COR-L47 (cell line): ENCODE measurements at regions not wholly inside any gene's neighbourhood (a gene's known extent, or its start where the extent isn't known, plus 50 kb on each side); places are given as distances from the start of the nearest gene placed in this dataset.
"Not testable (repeated sequence)": the region's sequence is repeated elsewhere in the genome, so short reads cannot be mapped to it uniquely, and the experiment has no call there.

Experiments
- DNase-seq: peaks from one replicate; lab custom pipeline; 2025; lab: John Stamatoyannopoulos, UW

- DNase-seq = no peak
These were observed 575.0 kb downstream of the GBE1 start for GRCh38 chr3:81186412-81186811.

DNA sequence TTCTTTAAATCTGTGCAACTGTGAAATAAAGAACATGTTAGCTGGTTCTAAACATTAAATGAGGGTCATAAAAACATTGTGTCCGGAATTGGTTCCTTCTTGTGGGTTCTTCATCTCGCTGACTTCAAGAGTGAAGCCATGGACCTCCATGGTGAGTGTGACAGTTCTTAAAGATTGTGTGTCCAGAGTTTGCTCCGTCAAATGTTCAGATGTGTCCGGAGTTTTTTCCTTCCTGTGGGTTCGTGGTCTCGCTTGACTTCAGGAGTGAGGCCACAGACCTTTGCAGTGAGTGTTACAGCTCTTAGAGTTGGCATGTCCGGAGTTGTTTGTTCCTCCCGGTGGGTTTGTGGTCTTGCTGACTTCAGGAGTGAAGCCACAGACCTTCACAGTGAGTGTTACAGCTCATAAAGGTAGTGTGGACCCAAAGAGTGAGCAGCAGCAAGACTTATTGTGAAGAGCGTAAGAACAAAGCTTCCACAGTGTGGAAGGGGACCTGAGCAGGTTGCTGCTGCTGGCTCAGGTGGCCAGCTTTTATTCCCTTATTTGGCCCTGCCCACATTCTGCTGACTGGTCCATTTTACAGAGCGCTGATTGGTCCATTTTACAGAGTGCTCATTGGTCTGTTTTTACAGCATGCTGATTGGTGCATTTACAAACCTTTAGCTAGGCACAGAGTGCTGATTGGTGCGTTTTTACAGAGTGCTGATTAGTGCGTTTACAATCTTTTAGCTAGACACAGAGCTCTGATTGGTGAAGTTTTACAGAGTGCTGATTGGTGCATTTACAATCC is 579.2 kb downstream of the GBE1 start:
- not testable (repeated sequence) for DNase-seq

GRCh38 chr3:81173514-81173913 is 587.9 kb downstream of the GBE1 start:
- DNase-seq = no peak

- no peak for DNase-seq
These were observed 591.1 kb downstream of the GBE1 start for GRCh38 chr3:81170298-81170697.

DNA sequence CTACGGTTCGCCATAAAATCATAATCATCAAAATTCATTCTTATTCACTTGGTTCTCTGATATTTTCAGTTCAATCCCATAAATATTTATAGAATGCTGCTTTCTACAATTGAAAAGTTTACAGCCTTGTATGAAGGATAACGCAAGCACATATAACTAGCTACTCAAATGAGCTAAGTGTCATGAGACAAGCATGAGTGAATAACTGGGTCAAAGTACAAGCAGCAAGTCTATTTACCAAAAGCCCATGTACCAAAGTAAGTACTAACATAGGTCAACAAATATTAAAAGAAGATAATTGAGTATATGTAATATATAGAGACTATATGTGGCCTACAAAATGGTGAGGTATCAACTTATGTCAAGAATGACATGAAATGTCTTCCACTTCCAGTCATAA is 596.6 kb downstream of the GBE1 start:
- no peak for DNase-seq

DNA sequence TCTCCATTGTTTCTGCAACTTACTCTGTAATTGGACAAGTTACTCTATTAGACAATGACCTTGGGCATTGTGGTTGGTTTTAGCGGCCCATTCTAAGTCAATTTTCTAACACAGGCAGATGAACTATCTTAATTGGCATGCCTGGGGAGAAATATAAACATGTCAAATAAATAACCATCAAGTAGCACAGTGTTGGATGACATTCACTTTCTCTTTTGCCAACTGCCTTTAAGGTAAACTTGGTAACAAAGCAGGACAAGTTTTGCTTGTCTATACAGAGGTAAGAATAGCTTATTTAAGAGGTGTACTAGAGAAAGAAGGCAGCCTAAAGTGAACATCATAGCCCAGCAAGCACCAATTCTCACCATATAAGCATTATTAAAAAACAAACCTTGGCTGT is 599.6 kb downstream of the GBE1 start:
- DNase-seq = no peak

- no peak for DNase-seq
These were observed 600.3 kb downstream of the GBE1 start for GRCh38 chr3:81161100-81161499.

GRCh38 chr3:81154611-81155143 is 606.8 kb downstream of the GBE1 start:
- DNase-seq = no peak

DNA sequence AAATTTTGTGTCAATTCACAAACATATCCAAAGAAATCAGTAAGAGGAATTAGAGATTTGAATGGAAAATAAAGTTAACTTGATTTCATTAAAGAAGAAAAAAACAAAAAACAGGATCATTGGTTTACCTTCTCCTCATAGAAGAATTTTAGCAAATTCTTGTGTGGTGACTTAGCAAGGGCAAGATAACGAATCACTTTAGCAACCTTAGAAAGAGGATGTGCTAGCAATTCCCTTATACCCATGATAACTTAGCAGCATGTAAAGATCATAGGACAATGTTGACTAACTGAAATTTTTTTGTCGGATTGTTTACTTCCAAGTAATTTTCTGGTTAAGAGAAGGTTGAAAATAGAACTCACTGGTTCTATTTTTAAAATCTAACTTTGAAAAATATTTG is 609.3 kb downstream of the GBE1 start:
- DNase-seq = no peak

GRCh38 chr3:81132995-81133394 is 628.5 kb downstream of the GBE1 start:
- no peak for DNase-seq

DNA sequence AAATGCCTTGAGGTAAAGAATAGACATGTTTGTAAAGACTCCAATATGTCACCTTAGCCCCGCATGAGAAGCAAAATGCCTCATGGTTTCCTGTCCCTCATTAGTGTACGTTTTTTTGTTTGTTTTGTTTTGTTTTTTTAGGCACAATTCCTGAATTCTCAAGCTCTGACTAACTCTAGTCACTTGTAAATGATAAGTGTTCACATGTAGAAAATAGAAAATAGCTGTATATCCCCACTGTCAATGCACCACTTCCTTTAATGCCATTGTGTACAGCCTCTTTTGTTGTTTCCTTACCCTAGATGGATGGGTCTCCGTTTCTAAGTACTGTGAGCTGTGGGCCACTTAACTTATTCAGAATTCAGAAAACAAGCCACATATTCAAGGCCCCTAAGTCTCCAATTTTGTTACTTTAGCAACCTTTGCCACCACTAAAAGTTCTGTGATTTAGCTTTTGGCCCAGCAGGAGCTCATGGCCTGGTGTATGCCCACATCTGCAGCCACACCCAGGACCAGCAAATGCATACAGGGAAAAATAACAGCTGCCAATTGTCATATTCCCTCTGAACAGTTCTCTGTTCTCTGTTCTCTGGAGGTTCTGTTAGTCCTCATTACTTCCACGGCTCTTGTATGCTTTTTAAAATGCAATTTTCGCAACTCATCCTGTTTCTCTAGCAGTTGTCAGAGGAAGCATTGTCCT is 655.5 kb downstream of the GBE1 start:
- DNase-seq = no peak

DNA sequence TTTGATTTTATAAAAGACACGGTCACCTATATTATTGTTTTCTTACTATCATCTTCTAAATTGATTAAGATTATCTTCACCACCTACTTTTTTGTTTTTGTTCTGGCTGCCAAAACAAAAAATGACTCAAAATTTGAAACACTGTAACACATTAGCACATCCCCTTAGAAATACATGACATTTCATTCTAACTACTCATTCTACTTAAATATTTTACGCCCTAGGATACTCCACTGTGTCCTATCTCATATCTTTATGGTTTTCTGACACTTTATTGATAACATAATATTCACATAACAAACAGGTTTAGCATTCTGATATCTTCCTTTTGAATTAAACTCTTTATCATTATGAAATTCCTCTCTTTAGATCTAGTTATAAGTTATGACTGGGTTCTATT is 656.2 kb downstream of the GBE1 start:
- DNase-seq = no peak

DNA sequence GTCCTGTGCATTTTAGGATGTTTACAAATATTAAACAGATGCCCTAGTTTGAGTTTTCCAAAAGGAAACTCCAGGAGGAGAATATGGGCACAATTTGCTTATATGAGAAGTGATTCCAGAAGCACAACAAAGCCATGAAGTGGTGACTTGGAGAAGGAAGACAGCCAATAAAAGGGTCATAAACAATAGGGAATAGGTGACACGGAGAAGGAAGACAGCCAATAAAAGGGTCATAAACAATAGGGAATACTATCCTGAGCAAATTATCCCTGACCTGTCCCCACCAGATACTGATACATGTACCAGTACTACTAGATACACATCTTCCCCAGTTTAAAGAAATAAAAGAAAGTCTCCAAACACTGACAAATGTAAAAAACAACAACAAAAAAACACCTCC is 663.6 kb downstream of the GBE1 start:
- no peak for DNase-seq

- DNase-seq = no peak
These were observed 665.5 kb downstream of the GBE1 start for GRCh38 chr3:81095956-81096355.

GRCh38 chr3:81094986-81095385 is 666.5 kb downstream of the GBE1 start:
- DNase-seq = no peak

- DNase-seq = no peak
These were observed 673.8 kb downstream of the GBE1 start for GRCh38 chr3:81087607-81088006.

GRCh38 chr3:81086348-81086747 is 675.1 kb downstream of the GBE1 start:
- no peak for DNase-seq

- DNase-seq = no peak
These were observed 680.8 kb downstream of the GBE1 start for GRCh38 chr3:81080608-81081007.

DNA sequence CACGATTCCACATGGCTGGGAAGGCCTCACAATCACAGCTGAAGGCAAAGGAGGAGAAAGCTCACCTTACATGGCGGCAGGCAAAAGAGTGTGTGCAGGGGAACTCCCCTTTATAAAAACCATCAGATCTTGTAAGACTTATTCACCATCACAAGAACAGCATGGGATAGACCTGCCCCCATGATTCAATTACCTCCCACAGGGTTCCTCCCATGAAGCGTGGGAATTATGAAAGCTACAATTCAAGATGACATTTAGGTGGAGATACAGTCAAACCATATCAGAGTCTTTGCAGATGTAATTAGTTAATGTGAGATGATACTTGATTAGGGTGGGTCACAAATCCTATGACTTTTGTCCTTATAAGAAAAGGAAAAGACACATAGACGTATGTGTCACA is 688.9 kb downstream of the GBE1 start:
- no peak for DNase-seq

- no peak for DNase-seq
These were observed 692.9 kb downstream of the GBE1 start for GRCh38 chr3:81068546-81068945.

DNA sequence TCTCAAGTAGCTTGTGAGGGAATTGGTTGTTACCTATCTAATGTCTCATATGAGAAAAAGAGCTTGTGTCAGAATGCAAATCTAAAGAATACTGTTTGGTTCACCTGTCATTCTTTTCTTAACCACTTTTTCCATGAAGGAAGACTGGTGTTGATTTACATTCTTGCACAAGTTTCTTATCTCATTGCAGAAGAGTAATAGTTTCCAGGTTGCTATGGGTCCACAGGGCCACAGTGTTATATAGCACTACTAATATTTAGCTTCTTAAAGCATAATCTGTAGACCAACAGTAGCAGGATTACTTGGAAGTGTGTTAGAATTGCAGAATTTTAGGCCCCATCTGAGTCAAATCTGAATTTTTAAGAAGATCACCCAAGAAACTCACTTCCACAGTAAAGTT is 697.5 kb downstream of the GBE1 start:
- no peak for DNase-seq

DNA sequence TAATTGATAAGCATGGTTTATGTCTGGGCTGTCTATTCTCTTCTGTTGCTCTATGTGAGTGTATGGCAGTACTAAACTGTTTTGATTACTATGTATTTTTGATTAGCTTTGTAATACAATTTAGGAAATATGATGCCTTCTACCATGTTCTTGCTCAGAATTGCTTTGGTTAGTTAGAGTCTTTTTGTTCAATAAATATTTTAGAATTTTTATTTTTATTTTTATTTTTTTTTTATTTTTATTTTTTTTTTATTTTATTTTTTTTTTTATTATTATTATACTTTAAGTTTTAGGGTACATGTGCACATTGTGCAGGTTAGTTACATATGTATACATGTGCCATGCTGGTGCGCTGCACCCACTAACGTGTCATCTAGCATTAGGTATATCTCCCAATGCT is 710.3 kb downstream of the GBE1 start:
- DNase-seq = not testable (repeated sequence)

DNA sequence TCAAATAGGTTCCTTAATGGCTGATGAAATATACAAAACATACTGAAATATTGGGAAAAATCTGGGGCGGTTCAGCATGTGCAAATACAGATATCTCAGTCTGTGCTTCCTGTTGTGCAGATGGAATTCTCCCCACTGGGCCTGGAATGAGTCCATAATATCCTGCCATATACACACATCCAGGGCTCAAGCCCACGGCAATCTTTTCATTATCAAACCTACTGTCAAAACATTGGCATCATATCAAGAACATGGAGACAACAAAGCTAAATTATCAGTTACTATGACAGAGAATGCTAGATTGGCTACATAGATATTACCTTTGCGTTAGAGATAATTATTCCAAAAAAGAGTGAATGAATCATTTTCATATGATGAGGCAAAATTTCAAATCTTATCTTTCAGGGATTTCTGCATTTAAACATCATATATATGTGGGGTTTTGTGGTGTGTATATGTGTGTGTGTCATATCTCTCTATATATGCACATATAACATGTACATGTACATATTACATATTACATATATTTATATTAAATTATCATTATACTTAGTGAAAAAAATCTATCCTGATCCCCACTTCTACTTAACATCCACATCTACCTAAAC is 713.3 kb downstream of the GBE1 start:
- DNase-seq = peak; percentile 8
